Nephron progenitor cell (in vitro differentiated cells): ENCODE measurements at regions not wholly inside any gene's neighbourhood (a gene's known extent, or its start where the extent isn't known, plus 50 kb on each side); places are given as distances from the start of the nearest gene placed in this dataset.
A peak's percentile ranks its signal among the peaks of the same experiment; 100 is the strongest.

Experiments used
- DNase-seq: peaks from one replicate; pipeline ENCODE4 v3.0.0; 2021
- H3K27ac Mint-ChIP-seq: 2 replicates; pipeline ENCODE4 v1.8.0; 2021; ENCODE audit warnings: mild to moderate bottlenecking, moderate library complexity, mixed read lengths
- H3K27me3 Mint-ChIP-seq: 2 replicates; pipeline ENCODE4 v1.8.0; 2021; ENCODE audit warnings: mild to moderate bottlenecking, low read depth, mixed read lengths; ENCODE audit not compliant: poor library complexity
- H3K36me3 Mint-ChIP-seq: 2 replicates; pipeline ENCODE4 v1.8.0; 2021; ENCODE audit warnings: low read depth, mixed read lengths
- H3K4me1 Mint-ChIP-seq: 2 replicates; pipeline ENCODE4 v1.8.0; 2021; ENCODE audit warnings: mixed read lengths
- H3K4me3 Mint-ChIP-seq: 2 replicates; pipeline ENCODE4 v1.8.0; 2021; ENCODE audit warnings: mild to moderate bottlenecking, moderate library complexity, mixed read lengths
- H3K9me3 Mint-ChIP-seq: 2 replicates; pipeline ENCODE4 v1.8.0; 2021; ENCODE audit warnings: mild to moderate bottlenecking, moderate library complexity, mixed read lengths
- TF ChIP-seq, protein P1 (sequence below): fragments of 200-600 bp; sonication (generic); IDR thresholded peaks from 2 replicates; pipeline ENCODE4 v1.5.0; 2021; ENCODE audit warnings: antibody characterized with exemption

DNA sequence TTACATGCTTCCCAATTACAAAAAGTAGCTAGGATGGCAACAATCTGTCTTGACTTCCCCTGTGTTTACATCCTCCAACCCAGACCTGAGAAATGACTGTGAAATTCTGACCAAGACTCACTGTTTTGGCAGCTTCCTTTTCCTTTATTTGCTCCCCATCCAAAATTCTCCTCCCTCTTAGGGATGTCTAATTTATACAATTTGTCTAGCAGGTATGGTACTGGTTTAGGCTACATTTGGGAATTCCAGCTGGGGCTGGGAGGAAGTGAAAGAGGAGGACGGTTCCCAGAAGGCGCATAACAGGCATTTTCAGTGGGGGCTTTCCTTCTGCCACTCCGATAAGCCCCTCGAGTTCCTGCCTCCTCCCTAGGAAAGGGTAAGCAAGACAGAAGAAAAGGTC is 231.5 kb upstream of the BTBD3 start:
- Mint-ChIP-seq H3K9me3 (peaks cover 10% of the 10 kb centered on the region), H3K4me1 (peaks cover 50% of the 10 kb centered on the region), H3K4me3 (peak overlapping the region; percentile 75), H3K36me3 (no peaks in the 10 kb centered on the region), H3K27me3 (peaks cover 6% of the 10 kb centered on the region), H3K27ac (peak overlapping the region; percentile 59)
- TF ChIP-seq, protein P1, sequence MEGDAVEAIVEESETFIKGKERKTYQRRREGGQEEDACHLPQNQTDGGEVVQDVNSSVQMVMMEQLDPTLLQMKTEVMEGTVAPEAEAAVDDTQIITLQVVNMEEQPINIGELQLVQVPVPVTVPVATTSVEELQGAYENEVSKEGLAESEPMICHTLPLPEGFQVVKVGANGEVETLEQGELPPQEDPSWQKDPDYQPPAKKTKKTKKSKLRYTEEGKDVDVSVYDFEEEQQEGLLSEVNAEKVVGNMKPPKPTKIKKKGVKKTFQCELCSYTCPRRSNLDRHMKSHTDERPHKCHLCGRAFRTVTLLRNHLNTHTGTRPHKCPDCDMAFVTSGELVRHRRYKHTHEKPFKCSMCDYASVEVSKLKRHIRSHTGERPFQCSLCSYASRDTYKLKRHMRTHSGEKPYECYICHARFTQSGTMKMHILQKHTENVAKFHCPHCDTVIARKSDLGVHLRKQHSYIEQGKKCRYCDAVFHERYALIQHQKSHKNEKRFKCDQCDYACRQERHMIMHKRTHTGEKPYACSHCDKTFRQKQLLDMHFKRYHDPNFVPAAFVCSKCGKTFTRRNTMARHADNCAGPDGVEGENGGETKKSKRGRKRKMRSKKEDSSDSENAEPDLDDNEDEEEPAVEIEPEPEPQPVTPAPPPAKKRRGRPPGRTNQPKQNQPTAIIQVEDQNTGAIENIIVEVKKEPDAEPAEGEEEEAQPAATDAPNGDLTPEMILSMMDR = no peak
- no peak for DNase-seq

DNA sequence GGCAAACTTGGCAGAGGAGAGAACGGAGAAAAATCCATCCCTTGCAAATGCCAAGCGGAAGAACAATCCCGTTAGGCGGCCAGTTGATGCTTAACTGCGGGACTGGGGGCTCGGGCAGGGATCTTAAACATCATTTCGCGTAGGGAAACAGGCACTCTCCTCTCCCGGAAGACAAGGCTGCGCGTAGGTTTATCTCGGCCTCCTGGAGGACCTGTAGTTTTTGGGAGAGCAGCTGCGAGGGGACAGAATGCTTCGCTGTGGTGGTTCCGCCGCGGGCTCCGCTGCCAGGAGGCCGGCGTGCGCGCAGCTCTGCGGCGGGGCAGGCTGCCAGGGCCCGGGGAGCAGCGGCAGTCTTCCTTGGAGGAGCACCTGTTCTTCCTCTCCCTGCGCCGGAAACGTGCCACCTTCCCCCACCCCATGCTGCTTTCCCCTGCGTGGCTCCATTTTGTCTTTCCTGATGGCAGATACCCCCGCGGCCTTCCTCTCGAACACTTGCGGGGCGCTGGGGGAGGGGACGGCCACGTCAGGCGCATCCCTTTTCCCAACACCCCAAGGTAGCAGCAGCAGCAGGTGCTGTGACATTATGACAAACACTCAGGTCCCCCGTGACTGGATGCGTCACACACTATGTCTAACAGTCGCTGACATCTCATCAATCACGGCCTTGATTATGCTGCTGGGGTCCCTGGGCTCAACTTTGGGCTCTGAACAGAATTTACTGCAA is 230.7 kb upstream of the BTBD3 start:
- TF ChIP-seq, protein P1 = no peak
- H3K27me3 Mint-ChIP-seq = peaks cover 6% of the 10 kb centered on the region
- peaks cover 12% of the 10 kb centered on the region for H3K9me3 Mint-ChIP-seq
- peak overlapping the region; percentile 75 for H3K4me3 Mint-ChIP-seq
- H3K4me1 Mint-ChIP-seq = peaks cover 47% of the 10 kb centered on the region
- no peaks in the 10 kb centered on the region for H3K36me3 Mint-ChIP-seq
- peak; percentile 14 for DNase-seq
- H3K27ac Mint-ChIP-seq = peak overlapping the region; percentile 59

DNA sequence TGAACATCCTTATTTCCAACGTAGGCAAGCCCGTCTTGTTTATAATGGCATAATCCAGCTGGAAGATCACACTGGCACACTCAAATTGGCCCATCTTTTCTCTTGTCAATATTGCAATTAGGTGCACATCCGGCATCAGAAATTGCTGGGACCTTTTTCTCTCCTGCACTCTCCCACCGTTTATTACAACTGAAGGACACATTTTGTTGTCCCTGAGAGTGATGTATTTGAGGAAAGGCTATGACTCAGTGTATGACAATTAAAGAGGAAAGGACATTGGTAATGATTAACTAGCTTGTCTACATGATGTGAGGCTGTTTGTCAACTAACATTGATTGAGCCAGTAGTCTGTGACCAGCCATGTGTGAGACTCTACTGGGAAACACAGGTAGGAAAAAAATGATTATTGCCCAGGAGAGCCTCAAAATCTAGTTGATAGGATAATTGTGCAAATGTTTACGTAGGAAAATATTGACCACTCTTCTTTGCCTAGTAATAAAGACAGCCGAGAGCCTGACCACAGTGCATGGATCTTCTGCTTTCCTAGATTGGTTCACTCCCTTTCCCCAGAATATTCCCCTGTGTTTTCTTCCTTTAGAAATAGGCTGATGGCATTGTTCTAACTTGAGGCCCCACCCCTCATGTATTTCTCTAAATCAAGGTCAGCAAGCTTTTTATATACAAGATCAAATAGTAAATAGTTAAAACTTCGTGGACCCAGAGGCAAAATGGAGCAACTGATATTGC is 230.0 kb upstream of the BTBD3 start:
- Mint-ChIP-seq H3K27me3 (peaks cover 10% of the 10 kb centered on the region), H3K9me3 (peaks cover 12% of the 10 kb centered on the region), H3K27ac (no peak overlapping the region), H3K4me1 (peaks cover 50% of the 10 kb centered on the region), H3K4me3 (peak overlapping the region; percentile 75), H3K36me3 (no peaks in the 10 kb centered on the region)
- TF ChIP-seq, protein P1 = no peak
- DNase-seq = no peak

DNA sequence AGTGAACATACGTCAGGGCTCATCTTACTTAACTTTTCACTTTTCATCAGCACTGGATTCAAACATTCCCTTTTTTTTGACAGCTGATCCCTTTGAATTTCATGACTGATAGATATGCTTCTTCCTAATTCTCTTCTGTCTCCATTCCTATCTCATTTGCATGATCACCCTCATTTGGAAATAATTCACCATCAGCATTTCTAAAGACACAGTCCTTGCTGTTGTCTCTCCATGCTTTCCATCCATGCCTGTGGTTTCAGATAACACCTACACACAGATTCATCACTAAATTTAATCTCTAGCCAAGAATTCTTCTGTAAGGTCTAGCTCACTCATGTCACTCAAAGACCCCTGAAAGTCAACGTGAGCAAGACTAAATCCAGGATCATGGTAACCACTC is 228.4 kb upstream of the BTBD3 start:
- no peak for DNase-seq
- Mint-ChIP-seq H3K36me3 (no peaks in the 10 kb centered on the region), H3K27ac (no peak overlapping the region), H3K9me3 (peaks cover 6% of the 10 kb centered on the region), H3K4me1 (peaks cover 46% of the 10 kb centered on the region), H3K4me3 (no peak overlapping the region), H3K27me3 (peaks cover 10% of the 10 kb centered on the region)
- TF ChIP-seq, protein P1 = no peak

DNA sequence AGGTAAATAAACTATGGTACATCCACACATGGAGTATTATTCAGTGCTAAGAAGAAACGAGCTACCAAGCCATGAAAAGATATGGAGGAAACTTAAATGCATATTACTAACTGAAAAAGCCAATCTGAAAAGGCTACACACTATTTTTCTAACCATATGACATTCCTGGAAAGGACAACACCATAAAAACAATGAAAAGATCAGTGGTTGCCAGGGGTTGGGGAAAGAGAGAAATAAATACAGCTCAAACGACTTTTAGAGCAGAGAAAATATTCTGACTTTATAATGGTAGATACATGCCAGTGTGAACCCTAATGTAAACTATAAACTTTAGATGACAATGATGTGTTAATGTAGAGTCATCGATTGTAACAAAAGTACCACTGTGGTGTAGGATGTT is 225.9 kb upstream of the BTBD3 start:
- H3K27ac Mint-ChIP-seq = peak overlapping the region; percentile 16
- no peaks in the 10 kb centered on the region for H3K36me3 Mint-ChIP-seq
- H3K4me3 Mint-ChIP-seq = no peak overlapping the region

More for the DNA sequence above, 225.9 kb upstream of the BTBD3 start:
- no peak for DNase-seq
- peaks cover 6% of the 10 kb centered on the region for H3K9me3 Mint-ChIP-seq
- TF ChIP-seq, protein P1 = no peak
- peaks cover 6% of the 10 kb centered on the region for H3K27me3 Mint-ChIP-seq
- H3K4me1 Mint-ChIP-seq = peaks cover 37% of the 10 kb centered on the region
